Endothelial cell (in vitro differentiated cells): ENCODE measurements at regions not wholly inside any gene's neighbourhood (a gene's known extent, or its start where the extent isn't known, plus 50 kb on each side); places are given as distances from the start of the nearest gene placed in this dataset.

Source experiments
- DNase-seq: peaks from one replicate; pipeline ENCODE4 v3.0.0; 2021; ENCODE audit warnings: low spot score
- H3K27ac Mint-ChIP-seq: one replicate; pipeline ENCODE4 v1.8.0; 2021; ENCODE audit warnings: mixed read lengths, inconsistent platforms; ENCODE audit not compliant: unreplicated experiment
- H3K27me3 Mint-ChIP-seq: one replicate; pipeline ENCODE4 v1.8.0; 2021; ENCODE audit warnings: mild to moderate bottlenecking, moderate library complexity, mixed read lengths, inconsistent platforms; ENCODE audit not compliant: unreplicated experiment
- H3K36me3 Mint-ChIP-seq: one replicate; pipeline ENCODE4 v1.8.0; 2021; ENCODE audit warnings: mild to moderate bottlenecking, low read depth, mixed read lengths, inconsistent platforms; ENCODE audit not compliant: unreplicated experiment
- H3K4me1 Mint-ChIP-seq: one replicate; pipeline ENCODE4 v1.8.0; 2021; ENCODE audit warnings: mild to moderate bottlenecking, mixed read lengths, inconsistent platforms; ENCODE audit not compliant: unreplicated experiment
- H3K4me3 Mint-ChIP-seq: one replicate; pipeline ENCODE4 v1.8.0; 2021; ENCODE audit warnings: mild to moderate bottlenecking, mixed read lengths, inconsistent platforms; ENCODE audit not compliant: unreplicated experiment
- H3K9me3 Mint-ChIP-seq: one replicate; pipeline ENCODE4 v1.8.0; 2021; ENCODE audit warnings: mixed read lengths, inconsistent platforms; ENCODE audit not compliant: unreplicated experiment
- TF ChIP-seq, protein P1 (sequence below): fragments of 200-600 bp; sonication (generic); IDR thresholded peaks from one replicate; pipeline ENCODE4 v1.5.0; 2021; ENCODE audit warnings: antibody characterized with exemption; ENCODE audit not compliant: unreplicated experiment

DNA sequence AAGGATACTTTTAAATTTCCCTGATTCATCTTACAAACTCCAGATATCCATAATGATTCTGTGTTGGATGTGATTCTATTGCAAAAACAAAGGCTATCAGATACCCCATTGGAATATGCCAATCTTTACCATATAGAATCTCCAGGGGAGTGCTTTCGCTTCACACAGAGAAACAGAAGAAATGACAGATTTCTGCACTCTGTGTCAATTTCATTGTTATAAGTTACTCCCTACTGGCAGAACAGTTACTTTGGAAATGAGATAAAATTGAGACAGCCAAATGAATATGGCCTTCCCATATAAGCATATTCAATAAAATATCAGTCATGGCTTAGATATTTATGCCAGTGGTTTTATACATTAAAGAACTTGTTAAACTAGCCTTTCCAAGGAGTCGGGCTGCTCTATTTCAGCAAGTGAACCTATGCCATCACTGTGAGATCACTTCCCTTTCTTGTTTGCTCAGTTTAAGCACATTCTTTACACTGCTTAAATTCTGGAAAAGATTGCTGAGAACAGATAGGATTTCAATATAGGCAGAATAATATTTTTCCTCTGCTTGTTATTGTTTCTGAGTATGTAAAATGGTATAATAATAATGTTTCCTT, 127.5 kb upstream of the ANXA10 start:
- no peaks in the 10 kb centered on the region for H3K36me3 Mint-ChIP-seq
- DNase-seq, result no peak
- no peak overlapping the region for H3K4me3 Mint-ChIP-seq
- no peaks in the 10 kb centered on the region for H3K9me3 Mint-ChIP-seq
- TF ChIP-seq, protein P1, sequence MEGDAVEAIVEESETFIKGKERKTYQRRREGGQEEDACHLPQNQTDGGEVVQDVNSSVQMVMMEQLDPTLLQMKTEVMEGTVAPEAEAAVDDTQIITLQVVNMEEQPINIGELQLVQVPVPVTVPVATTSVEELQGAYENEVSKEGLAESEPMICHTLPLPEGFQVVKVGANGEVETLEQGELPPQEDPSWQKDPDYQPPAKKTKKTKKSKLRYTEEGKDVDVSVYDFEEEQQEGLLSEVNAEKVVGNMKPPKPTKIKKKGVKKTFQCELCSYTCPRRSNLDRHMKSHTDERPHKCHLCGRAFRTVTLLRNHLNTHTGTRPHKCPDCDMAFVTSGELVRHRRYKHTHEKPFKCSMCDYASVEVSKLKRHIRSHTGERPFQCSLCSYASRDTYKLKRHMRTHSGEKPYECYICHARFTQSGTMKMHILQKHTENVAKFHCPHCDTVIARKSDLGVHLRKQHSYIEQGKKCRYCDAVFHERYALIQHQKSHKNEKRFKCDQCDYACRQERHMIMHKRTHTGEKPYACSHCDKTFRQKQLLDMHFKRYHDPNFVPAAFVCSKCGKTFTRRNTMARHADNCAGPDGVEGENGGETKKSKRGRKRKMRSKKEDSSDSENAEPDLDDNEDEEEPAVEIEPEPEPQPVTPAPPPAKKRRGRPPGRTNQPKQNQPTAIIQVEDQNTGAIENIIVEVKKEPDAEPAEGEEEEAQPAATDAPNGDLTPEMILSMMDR, result no peak
- H3K27me3 Mint-ChIP-seq, result no peaks in the 10 kb centered on the region
- H3K4me1 Mint-ChIP-seq, result no peaks in the 10 kb centered on the region
- no peak overlapping the region for H3K27ac Mint-ChIP-seq

DNA sequence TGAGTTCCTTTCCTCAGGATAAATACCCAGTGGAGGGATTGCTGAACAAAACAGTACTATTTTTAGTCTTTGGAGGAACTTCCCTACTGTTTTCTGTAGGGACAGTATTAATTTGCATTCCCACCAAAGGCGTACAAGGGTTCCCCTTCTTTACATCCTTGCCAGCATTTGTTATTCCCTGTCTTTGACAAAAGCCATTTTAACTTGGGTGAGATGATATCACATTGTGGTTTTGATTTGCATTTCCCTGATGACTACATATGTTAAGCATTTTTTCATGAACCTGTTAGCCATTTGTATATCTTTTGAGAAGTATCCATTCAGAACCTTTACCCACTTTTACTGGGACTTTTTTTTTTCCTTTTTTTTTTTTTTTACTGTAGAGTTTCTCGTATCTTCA, 126.2 kb upstream of the ANXA10 start:
- TF ChIP-seq, protein P1, result no peak
- Mint-ChIP-seq H3K27me3 (no peaks in the 10 kb centered on the region), H3K36me3 (no peaks in the 10 kb centered on the region), H3K27ac (no peak overlapping the region), H3K4me1 (no peaks in the 10 kb centered on the region), H3K9me3 (no peaks in the 10 kb centered on the region), H3K4me3 (no peak overlapping the region)
- no peak for DNase-seq

DNA sequence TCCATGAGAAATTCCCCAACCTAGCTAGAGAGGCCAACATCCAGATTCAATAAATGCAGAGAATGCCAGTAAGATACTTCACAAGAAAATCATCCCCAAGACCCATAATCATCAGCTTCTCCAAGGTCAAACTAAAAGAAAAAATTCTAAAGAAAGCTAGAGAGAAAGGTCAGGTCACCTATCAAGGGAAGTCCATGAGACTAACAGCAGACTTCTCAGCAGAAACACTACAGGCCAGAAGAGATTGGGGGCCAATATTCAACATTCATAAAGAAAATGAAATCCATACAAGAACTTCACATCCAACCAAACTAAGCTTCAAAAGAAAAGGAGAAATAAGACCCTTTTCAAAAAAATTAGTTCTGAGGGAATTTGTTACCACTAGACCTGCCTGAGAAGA, 118.8 kb upstream of the ANXA10 start:
- H3K27ac Mint-ChIP-seq, result no peak overlapping the region
- no peaks in the 10 kb centered on the region for H3K36me3 Mint-ChIP-seq
- H3K27me3 Mint-ChIP-seq, result no peaks in the 10 kb centered on the region
- no peak overlapping the region for H3K4me3 Mint-ChIP-seq
- peaks cover 6% of the 10 kb centered on the region for H3K9me3 Mint-ChIP-seq
- H3K4me1 Mint-ChIP-seq, result no peaks in the 10 kb centered on the region
- DNase-seq, result no peak
- TF ChIP-seq, protein P1, result no peak

DNA sequence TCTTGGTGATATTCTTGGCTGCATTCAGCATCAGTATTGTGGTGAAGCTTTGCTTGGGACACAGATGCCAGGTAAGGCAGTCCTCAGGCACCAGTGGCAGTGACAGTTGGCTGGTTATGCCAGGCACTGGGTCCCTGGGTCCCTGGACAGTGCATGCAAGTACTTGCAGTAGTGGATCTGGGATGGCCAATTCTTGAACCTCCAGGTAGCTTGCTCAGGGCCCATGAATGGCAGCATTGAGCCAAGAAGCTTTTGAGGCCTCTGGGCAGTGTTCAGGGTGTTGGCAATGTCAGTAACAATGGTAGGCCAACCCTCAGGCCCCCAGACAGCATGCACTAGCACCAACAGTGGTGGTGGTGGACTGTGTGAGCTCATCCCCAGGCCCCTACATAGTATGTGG, 106.8 kb upstream of the ANXA10 start:
- no peak overlapping the region for H3K4me3 Mint-ChIP-seq
- no peaks in the 10 kb centered on the region for H3K36me3 Mint-ChIP-seq
- H3K4me1 Mint-ChIP-seq, result no peaks in the 10 kb centered on the region
- peaks cover 1% of the 10 kb centered on the region for H3K27me3 Mint-ChIP-seq
- no peak for DNase-seq
- no peak overlapping the region for H3K27ac Mint-ChIP-seq
- TF ChIP-seq, protein P1, result no peak
- no peaks in the 10 kb centered on the region for H3K9me3 Mint-ChIP-seq

DNA sequence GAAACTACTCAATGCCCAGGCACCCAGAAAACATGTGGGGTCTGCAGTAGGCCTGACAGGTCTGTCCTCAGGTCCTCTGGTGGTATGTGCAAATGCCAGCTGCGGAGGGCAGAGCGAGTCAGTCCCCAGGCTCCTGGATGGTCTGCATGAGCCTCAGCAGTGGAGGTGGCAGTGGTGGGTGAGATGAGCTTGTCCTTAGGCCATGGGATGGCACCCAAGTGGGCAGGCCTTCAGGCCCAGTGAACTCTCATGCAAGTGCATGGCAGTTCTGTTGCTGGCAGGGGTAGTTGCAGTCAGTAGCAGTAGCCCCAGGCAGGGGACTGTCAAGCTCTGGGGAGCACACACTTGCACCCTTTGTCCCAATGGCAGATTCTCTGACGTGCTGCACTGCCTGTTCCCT, 106.3 kb upstream of the ANXA10 start:
- Mint-ChIP-seq H3K4me1 (no peaks in the 10 kb centered on the region), H3K9me3 (no peaks in the 10 kb centered on the region), H3K27ac (no peak overlapping the region), H3K4me3 (no peak overlapping the region), H3K36me3 (no peaks in the 10 kb centered on the region), H3K27me3 (peaks cover 1% of the 10 kb centered on the region)
- TF ChIP-seq, protein P1, result no peak
- no peak for DNase-seq
